Stimulated activated CD4-positive, alpha-beta T cell treated with anti-CD3 and anti-CD28 coated beads, Interleukin-4, amount 100 ng/mL, for 1 hour (primary cell): ENCODE measurements at regions not wholly inside any gene's neighbourhood (a gene's known extent, or its start where the extent isn't known, plus 50 kb on each side); places are given as distances from the start of the nearest gene placed in this dataset.

Source experiments
- DNase-seq: peaks from one replicate; pipeline ENCODE4 v3.0.0-alpha.2; 2020

- no peak for DNase-seq
Measured at GRCh38 chr1:93815366-93816110, 63.5 kb downstream of the DNTTIP2 start.

DNA sequence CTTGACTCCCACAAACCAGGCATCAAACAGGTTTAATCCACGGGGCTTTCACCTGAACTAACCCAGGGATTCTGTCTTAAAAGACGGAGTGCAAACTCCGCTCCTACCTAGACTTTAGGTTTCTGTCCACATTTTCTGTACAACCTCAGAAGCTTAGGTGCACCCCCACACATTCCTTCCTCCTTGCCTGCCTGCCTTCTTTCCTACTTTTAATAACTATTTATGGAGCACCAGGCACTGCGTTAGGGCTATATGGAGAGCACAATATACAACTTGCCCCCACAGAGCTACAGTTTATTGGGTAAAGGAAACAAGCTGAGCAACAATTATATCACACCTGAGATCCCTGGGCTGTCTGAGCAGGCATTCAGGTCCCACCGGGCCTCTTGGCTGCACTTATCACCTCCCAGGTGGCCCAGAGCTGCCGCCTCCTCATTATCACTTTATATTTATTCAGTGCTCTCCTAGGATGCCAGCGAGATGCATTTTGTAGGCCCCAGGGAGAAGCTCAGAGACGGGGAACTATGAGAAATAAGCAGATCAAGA is 64.1 kb downstream of the DNTTIP2 start:
- DNase-seq, result no peak

DNA sequence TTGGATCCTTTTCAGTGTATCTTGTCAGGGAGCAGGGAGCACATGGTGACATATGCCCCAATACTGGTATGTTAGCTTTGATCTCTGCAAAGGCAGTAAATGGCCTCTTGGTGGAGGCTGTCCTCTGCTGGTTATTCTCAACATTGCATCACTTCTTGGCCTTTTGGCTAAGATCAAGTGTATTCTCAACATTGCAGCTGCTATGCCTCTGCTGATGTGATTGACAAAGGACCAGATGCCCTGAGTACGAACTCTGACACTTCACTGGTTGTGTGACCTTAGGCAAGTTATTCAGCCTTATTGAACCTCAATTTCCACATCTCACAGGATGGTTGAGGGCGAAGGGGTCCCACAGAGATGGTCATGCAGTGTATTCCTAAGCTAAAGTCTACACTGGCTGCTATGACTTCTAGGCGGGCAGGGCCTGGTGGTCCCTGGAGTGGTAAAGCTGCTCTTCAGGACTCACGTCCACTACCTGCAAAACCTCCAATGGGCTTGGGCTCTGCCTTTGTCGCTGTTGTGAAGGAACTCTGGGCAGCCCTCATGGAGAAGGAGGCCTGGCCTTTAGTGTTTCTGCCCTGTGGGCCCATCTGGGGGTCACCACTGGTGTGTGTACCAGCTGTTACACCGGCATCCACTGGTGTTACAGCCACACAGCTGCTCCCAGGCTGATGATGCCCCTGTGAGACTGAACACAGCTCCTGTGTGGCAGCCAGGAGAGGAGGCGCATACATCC is 64.8 kb downstream of the DNTTIP2 start:
- peak; percentile 12 for DNase-seq

DNA sequence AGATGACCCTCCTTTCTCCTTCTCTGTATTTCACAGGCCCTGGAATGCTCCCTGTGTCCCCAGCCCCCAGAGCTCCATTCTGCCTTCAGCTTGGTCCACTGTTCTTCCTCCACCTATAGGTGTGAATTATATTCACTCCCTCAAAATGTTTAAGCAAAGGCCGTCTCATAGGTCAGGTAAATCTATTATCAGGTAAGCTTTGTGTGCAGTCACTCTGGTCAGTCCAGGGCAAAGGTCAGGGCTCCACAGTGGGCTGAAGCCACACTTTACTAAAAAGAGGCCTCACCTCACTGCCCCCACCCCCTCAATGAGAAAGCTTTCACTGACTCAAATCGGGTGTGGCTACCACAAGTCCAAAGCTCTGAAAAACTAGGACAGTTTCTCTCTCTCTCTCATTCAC is 65.9 kb downstream of the DNTTIP2 start:
- no peak for DNase-seq

DNA sequence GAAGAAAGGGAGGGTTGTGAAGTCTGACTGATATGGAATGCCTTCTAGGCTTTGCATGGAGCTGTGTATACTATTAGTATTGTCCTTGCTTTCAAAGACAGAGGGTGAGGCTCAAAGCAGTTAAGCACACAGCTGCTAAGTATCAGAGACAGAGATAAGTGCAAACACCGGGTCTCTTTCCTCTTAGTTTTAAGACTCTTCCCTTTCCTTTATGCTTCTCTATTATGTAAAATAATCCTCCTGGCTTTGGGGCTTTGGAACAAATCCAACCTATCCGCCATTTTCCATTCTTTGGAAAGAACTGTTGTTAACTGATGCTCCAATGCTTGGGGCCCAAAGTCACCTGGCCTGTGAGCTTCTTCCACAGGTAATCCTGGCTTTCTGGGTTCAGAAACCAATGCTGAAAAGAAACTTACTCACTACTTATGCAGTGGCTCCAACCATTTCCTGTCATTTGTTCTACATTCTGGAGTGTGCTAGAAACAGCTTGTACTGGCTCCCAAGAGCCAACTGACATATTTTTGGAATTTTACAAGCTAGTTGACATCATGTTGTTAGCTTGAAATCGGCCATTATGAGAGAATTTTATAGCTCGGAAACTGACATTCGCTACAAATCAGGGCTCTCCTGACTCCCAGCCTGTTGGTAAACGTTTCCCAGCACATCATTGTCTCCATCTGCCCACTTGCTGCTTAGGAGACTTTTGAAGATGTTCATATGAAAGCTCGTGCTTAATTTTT is 67.5 kb downstream of the DNTTIP2 start:
- DNase-seq, result no peak

DNA sequence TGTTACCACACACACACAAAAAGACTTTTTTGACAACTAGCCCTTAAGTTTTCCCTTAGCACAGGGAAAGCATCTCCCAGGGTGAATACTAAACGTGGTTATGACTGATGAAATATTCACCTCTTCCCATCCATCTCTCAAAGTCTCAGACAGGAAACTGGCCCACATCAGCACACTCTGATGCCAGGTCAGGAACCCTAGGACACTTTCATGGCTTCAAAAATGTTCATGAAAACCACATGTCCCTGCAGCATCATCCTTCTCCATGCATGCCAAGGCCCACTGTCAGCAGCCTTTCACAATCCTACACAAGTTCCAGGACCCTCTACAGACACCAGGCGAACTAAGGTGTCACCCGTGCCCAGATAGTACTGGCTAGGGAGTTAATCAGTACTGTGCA is 68.7 kb downstream of the DNTTIP2 start:
- no peak for DNase-seq

- no peak for DNase-seq
Measured at GRCh38 chr1:93808871-93809270, 70.1 kb downstream of the DNTTIP2 start.

DNA sequence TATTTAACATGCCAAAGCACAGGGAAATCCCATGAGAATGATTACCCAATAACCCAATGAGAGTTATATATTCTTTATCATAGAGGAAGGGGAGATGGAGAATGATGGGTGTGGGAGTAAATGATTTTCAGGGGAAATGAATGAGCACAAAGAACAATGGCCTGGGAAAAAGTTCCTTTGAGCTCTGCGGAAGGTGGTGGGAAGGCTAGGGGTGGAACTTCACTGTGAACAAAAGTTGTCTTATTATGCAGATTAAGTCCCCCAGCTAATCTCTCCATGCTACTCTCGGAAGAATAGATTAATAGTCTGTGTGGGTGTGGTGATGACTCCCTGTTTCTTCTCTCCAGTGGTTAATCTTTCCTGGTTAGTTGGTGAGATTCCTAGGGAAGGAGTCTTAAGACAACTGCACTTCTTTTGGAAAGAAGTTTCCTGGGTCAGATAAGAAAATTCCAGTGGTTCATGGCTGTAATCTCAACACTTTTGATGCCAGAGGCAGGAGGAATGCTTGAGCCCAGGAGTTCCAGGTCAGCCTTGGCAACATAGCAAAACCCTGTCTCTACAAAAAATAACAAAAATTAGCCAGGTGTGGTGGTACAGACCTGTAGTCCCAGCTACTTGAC is 71.6 kb downstream of the DNTTIP2 start:
- DNase-seq, result no peak

GRCh38 chr1:93805027-93805610 is 73.9 kb downstream of the DNTTIP2 start:
- DNase-seq, result no peak

GRCh38 chr1:93804412-93804811 is 74.6 kb downstream of the DNTTIP2 start:
- DNase-seq, result no peak

DNA sequence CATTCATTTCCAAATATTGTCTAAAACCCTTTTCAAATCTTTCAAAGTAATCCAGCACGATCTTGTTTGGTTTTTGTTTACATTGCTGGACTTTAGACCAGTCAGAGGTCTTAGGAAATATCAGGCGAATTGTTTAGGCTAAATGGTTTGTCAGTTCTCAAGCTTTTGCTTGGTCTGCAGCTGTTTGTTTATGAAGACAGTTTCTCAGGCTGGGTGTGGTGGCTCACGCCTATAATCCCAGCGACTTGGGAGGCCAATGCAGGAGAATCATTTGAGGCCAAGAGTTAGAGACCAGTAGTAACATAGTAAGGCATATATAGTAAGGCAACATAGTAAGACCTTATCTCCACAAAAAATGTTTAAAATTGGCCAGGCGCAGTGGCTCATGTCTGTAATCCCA is 77.5 kb downstream of the DNTTIP2 start:
- DNase-seq, result no peak

DNA sequence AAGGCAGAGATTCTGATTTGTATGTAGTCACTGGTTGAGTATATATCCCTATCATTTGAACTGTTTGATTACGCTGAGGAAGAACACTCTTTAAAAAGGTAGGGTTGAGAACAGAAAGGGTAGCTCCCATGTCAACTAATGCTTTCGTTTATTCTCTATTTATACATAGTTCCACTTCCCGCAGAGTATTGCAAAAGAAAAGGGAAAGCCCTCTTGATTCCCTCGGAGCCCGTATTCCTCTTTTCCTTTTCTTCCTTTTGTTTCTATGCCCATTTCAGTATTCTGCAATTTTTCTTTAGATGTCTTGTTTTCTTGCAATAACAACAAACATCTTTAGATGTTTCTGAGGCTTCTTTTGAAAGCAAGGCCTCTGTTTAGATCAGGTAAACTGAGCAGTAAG is 78.2 kb downstream of the DNTTIP2 start:
- no peak for DNase-seq

GRCh38 chr1:93798291-93798690 is 80.7 kb downstream of the DNTTIP2 start:
- DNase-seq, result no peak

DNA sequence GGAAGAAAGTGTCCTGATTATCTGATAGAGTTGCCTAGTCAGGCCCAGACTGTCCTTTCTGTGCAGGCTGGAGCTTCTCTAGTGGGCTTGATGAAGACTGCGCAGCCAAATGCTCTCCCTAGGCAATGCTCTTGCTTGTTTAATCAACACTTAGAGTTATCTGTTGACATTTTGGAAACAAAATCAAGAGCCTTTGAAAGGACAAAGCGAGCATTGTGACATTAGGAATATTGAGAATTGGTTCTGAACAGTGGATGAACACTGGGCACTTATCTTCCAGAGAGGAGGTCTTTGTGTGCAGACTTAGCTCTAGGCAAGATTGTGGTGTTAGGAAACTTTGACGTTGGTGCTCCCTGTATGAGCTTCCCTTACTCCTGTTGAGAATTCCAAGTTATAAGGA is 94.5 kb downstream of the DNTTIP2 start:
- DNase-seq, result no peak

DNA sequence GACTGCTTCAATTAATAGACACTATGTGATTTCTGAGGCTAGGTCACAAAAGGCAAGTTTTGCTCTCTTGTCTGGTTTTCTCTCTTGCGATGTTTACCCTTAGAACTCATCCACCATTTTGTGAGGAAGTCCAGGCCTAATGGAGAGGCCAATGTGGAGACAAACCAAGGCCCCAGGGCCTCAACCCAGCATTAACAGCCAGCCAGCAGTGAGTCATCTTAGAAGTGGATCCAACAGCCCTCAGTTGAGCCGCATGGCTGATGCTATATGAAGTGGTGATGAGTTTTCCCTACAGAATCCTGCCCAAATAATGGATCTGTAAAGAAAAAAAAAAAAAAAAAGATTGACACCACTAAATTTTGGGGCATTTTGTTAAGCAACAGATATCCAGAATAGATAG is 95.1 kb downstream of the DNTTIP2 start:
- no peak for DNase-seq

GRCh38 chr1:93779540-93780165 is 98.0 kb upstream of the BCAR3 start:
- no peak for DNase-seq

DNA sequence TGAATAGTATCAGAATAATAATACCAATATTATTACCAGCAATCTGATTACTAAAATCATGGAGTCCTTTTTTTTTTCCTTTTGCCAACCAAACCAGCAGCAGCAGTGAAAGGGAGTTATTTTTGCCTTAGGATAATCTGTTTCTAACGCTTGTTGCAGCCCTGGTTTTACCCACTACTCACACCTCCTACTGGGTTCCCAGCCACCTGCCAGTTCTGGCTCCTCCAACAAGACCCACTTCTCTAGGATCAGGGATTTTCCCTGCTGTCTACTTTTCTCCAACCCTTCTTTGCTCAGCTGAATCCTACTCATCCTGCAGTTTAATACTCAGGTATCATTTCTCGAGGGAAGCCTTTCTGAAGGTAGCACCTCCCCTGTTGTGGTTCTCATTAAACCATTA is 96.8 kb upstream of the BCAR3 start:
- no peak for DNase-seq

GRCh38 chr1:93777255-93777654 is 95.6 kb upstream of the BCAR3 start:
- no peak for DNase-seq

GRCh38 chr1:93776728-93777127 is 95.1 kb upstream of the BCAR3 start:
- no peak for DNase-seq

GRCh38 chr1:93775224-93775623 is 93.6 kb upstream of the BCAR3 start:
- DNase-seq, result no peak

- no peak for DNase-seq
Measured at GRCh38 chr1:93774707-93775106, 93.1 kb upstream of the BCAR3 start.
